ENCODE measurements at regions not wholly inside any gene's neighbourhood (a gene's known extent, or its start where the extent isn't known, plus 50 kb on each side); places are given as distances from the start of the nearest gene placed in this dataset.

GRCh38 chr6:134550604-134551003 is 232.7 kb upstream of the SGK1 start:
- TF ChIP-seq EZH2phosphoT487 (IDR thresholded peaks at IDR 0.05; ENCODE audit: borderline replicate concordance, low read length) (no peak), CTCF (IDR thresholded peaks at IDR 0.05; ENCODE audit: low read depth, low read length, poor library complexity, severe bottlenecking) (no peak)

Data from DOHH2 (cell line).